GM18517 (cell line): ENCODE measurements at regions not wholly inside any gene's neighbourhood (a gene's known extent, or its start where the extent isn't known, plus 50 kb on each side); places are given as distances from the start of the nearest gene placed in this dataset.

ENCODE experiments used
- ATAC-seq: cut with Tn5 transposase; IDR thresholded peaks from one replicate; pipeline ENCODE4 v1.9.1; 2021; ENCODE audit warnings: mild to moderate bottlenecking, moderate library complexity; ENCODE audit not compliant: unreplicated experiment

DNA sequence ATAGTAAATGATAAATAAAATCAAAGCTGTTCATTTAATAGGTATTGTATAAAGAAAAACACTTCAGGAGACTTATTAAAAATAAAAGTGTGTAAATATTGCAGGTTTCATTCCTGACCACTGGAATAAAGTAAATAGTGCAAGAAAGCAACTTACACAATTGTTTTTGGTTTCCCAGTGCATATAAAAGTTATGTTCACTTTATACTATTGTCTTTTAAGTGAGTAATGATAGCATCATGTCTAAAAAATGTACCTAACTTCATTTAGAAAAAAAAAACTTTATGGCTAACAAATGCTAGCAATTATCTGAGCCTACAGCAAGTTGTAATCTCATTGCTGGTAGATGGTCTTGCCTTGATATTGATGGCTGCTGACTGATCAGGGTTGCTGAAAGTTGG is 726.6 kb upstream of the POU3F2 start:
- ATAC-seq: no peak

DNA sequence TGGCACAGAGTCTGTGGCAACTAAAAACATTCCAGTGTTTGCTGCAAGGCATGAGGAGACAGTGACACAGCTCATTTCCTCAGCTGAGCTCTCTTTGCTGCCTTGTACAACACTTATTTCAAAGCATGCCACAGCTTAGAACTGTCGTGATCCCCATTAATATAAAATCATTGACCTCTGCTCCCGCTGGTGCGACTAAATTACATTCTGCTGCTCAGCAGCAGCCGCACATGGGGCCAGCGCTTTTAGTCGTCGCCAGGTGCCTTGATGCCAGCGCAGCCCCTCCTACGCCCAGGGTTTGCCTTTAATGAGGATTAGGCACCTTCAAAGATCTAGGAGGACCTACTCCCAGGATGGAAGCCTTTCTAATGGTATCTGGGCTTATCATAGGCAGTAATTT is 717.9 kb upstream of the POU3F2 start:
- ATAC-seq: no peak

DNA sequence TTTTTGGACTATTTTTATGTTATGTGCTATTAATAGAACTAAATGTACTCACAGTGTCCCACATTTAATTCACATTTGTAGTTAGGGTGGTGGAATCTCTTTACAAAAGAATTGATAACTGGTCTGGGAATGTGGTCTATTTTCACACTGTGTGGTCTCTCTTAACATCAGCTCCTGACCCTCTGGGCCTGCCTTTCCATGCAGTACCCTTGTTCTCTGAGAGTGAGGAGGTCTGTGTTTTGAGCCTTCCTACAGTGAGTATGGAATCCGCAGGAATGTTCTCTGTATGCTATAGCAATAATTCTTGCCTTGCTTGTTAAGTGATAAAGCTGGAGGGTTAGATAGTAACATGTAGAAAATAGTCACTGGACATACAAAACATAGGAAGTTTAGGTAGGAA is 717.3 kb upstream of the POU3F2 start:
- ATAC-seq: no peak

DNA sequence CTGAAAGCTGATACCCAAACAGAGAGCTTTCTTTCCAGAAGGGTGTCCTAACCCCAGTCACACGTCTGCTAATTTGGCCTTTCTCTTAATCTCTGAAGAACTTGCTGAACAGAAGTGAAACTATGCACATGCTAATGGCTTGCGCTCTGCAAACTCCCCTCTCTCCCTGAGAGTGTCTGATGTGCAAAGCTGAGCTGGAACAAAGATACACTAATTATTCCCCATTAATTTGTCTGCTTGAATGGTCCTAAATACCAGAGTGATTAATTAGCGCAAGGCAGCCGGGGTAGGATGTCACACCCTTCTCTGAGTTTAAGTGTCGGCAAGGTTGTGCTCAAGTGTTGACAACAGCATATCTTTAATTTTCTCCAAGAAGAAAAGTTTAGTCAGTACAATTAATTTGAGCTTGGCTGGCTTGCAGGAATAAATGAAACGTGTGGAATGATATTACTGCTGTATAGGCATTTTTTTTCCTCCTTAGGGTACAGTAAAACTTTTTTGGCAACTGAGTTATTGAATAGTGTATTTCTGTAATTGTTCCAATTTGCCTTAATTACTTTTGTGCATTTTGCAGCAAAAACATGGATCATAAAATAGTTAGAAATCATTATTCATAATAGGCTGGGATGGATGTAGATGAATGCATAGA is 715.9 kb upstream of the POU3F2 start:
- no peak for ATAC-seq

DNA sequence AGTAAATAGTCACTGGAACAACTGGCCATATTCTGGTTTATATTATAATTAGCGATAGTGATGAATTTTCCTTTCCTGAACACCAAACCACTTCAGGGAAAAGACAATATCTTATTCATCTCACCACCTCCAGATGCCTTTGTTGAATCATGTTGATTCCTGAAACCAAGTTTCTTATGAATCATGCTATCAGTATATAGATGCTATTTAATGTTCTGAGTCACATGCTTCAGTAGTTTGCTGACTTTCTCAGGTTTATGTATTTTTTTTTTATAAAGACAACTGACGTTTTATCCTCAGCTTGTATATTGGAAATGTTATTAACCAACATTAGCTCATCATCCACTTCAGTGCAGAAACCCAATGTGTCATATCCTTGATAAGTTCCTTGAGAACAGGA is 710.2 kb upstream of the POU3F2 start:
- no peak for ATAC-seq

DNA sequence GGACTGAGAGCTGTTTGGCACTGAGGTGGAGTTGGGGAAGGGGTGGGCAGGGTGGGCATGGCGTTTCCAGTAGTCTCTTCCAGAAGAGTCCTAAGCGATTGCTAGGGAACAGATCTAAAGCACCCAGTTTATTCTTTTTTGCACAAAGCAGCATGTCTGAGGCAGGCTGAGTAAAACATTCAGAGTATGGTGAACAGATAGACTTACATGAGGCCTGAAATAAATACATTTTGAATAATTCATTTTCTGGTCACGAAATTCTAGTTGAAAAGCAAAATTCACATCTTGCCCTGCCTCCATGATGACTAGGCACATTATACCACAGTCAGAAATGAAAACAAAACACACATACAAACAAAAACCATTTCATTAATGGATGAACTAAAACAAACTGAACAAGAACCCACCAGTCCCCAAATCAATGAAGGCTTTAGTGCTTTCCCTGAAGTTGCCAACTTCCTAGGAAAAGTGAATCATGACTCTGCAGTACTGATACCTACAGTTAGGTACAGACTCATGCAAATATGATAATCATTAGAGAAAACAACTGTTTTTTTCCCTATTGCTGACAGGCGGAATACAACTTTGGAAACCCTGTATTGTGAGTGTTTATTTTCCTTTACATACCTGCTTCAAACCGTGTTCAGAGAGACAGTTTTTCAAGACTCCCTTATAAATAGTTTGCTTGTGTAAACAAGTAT is 702.9 kb upstream of the POU3F2 start:
- no peak for ATAC-seq

DNA sequence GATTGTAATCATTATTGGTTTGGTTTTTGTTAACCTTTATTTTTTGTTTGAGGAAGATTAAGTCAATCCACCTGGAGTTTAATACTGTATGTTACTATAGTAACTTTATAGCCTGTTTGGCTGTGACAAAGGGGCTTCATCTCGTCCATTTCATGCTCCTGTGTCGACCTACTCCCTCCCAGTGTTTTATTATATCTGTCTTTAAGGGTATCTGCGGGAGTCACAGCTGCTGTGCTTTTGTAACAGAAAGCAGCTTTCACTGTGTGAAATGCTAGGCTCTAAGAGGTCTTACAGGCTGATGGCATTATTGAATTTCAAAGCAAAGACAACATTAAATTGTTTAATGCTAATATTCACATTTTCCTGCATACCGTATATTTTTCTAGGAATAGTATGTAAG is 698.0 kb upstream of the POU3F2 start:
- no peak for ATAC-seq

DNA sequence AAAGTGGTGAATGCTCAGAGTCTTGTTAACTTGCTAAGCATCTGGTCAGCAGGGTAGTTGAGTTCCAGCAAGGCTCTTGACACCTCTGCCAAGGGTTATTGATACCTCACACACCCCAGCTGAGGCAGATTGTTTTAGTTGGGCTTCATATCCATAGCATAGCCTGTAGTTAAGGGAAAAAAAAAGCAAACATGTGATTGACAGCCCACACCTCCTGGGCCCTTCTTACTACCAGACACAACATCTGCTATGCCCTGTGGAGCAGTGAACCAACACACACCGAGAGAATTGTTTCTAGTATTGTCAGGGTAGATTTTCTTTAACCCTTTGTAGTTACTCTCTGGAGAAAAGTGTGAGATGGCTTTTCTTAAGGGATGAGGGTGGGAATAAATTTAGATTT is 697.0 kb upstream of the POU3F2 start:
- no peak for ATAC-seq

DNA sequence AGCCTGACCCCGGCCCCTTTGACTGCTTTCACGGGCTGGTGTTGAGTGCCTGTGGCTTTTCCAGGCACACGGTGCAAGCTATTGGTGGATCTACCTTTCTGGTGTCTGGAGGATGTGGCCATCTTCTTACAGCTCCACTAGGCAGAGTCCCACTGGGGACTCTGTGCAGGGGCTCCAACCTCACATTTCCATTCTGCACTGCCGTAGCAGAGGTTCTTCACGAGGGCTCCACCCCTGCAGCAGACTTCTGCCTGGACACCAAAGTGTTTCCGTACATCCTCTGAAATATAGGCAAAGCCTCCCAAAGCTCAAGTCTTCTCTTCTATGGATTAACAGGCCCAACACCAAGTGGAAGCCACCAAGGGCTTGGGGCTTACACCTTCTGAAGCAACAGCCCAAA is 691.5 kb upstream of the POU3F2 start:
- ATAC-seq: no peak

DNA sequence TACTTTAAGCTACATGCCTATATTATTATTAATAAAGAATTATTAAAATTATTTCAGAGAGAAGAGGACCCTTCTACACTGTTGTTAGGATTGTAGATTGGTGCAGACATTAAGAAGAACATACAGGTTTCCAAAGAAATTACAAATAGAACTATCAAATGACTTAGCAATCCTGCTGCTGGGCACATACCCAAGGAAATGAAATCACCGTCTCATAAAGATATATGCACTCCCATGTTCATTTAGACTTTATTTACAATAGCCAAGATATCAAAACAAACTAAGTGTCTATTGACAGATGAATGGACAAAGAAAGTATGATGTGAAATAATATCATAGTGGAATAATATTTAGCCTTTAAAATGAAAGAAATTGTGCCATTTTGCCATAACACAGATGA is 687.7 kb upstream of the POU3F2 start:
- no peak for ATAC-seq

DNA sequence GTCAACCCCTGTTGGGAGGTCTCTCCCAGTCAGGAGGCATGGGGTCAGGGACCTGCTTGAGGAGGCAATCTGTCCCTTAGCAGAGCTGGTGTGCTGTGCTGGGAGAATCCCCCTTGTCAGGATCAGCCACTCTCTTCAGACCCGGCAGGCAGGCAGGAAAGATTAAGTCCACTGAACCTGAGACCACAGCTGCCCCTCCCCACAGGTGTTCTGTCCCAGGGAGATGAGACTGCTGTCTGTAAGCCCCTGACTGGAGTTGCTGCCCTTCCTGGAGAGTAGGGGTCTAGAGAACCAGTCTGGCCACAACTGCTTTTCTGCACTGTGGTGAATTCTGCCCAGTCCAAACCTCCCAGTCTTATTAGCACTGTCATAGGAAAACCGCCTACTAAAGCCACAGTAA is 677.8 kb upstream of the POU3F2 start:
- ATAC-seq: no peak

DNA sequence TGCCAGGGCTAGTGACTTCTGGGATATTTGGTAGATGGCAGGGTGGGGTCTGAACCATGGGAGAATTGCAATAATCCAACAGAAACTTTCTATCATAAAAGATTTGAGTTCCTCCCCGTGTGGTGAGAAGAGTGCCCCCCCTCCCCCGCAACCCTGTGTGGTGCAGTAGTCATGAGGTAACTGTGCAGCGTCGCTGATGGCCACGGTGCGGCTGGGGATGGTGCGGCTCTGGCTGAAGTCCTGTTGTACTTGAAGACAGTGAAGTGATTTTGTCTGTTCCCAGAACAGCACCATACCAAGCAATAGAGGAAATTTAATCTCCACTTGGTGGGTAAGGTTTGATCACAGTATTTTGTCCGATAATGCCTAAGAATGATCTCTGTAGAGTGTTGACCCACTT is 654.8 kb upstream of the POU3F2 start:
- no peak for ATAC-seq

DNA sequence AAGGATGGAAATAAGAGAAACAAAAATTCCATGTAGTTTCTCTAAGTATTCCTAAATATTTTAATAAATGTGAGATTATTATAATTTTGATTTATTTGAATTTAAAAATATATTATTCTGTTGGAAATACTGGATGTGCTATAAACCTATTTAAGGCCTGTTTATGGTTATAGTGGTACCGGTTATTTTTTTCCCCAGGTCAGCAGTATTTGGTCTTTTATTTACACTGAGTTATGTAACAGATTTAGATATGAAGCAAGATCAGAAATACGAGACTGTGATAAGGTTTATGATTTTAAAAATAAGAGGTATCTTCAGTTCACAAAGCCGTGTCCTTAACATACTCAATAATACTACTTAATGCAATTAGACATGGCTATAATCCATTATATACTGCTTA is 634.3 kb upstream of the POU3F2 start:
- no peak for ATAC-seq

DNA sequence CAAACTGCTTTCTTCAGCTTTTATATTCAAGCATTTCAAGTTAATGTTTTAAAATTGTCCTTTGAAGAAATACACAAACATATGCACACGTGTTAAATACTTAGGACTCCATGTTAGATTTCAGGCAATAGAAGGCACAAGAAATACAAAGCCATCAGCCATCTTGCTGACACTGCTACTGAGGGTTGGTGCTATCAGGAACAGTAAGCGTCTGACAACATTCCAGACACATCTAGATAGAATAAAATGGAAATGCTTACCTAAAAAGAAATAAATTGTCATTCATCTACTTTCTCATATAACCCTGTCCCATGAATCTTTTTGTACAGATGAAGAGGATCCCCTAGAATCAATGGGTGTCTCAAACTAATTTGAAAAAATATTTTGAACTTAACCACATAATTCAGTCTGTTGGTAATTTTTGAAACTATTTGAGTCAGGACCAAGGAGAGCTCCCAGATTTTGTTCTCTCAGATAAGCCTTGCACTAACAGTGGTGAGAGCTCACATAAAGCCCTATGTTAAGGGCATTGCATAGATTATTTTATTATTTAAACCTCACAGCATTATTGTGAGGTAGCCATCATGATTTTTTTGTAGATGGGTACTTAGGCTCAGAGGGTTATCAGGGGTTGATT is 631.1 kb upstream of the POU3F2 start:
- no peak for ATAC-seq

DNA sequence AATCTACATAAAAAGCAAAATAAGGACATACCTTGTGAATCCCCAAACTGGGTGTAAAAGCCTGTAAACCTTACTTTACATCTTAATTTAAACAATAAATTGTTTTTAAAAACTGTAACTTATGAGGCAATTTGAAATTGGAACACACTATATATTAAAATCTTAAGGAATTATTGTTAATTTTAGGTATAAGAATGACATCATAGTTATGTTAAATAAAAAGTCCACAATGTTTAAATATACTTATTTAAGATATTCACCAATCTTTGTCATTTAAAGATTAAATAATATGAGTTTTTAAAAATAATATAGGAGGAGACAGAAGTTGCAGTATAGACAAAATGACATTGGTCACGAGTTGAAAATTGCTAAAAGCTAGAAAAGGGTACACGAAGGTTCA is 621.9 kb upstream of the POU3F2 start:
- no peak for ATAC-seq

DNA sequence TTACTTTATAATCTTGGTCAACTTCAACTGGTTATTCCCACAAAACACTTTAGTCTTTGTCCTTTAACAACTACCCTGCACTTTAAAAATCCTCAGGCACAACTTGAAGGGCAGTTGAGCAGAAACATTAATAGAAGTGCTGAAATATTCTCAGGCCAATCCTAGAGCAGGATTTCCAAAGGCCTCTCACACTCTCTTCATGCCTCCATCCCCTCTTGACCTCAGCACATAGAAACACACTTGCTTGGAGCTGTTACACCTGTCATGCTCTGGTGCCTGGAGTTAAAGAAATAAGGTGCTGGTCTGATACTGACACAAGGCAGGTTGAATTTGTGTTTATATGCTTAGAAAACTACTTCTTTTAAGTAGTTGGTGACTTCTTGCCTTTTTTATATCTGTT is 618.8 kb upstream of the POU3F2 start:
- ATAC-seq: no peak

DNA sequence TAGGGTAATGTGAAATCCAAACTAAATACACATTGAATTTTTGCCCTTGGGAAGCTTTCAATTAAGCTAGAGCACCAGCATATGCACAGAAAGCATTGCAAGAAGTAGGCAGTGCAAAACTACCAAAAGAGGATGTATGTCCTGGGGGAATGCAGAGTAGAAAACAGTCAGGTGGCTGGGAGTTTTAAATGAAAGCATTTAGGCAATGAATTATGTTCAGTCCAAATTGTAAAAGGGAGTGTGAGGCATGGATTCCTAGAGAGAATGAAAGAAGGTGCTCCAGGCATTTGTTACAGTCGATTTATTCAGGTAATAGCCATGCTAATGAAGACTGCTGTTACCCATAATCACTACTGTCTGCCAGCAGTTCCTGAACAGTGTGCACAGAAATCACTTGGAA is 604.1 kb upstream of the POU3F2 start:
- ATAC-seq: no peak

DNA sequence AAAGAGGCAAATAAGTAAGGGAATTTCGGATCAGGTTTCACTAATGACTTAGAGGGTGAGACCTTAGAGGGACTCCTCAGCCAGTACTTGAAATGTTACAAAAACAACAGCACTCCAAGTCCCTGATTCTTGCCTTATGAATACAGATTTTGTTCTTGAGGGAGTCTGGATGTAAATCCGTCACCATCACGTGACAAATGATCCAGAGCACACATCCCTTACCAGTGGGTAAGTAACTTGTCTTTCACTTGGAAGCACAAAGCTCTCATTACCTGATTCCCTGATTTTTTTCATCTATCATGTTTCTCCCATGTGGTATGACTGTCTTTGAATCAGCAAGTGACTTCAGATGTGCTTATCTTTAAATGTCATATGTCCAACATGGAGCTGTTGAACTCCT is 595.3 kb upstream of the POU3F2 start:
- no peak for ATAC-seq

DNA sequence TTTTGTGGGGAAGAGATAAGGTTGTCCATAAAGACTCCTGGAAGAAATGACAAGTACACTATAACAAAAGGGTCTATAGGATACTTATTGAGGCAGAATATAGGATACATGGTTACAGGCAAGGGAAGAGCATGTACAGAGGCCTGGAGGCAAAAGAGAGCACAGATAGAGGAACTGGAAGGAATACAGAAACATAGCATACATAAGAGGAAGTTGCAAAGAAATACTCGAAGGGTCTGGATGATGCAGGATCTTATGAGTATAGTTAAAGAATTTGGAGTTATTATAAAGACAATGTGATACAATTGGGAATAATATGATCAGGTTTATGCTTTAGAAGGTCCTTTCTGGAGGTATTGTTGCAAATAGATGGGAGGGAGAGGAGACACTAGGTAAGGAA is 592.7 kb upstream of the POU3F2 start:
- no peak for ATAC-seq

DNA sequence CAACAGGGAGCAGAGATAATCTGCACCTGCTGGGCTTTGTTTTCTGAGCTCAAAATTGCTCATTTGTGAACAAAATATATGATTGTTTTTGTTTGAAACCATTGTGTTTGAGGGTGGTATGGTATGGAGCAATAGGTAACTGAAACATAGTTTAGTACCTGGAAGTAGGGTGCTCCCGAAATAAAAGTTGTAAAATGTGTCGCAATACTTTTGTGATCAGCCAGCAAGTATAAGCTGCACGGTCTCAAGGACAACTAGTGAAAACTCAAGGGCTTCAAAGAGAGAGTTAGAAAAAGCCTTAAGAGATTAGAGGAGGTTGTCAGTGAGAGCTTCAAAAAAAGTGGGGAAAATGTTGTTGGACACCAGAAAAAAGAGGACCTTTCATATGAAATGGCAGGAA is 579.8 kb upstream of the POU3F2 start:
- no peak for ATAC-seq

DNA sequence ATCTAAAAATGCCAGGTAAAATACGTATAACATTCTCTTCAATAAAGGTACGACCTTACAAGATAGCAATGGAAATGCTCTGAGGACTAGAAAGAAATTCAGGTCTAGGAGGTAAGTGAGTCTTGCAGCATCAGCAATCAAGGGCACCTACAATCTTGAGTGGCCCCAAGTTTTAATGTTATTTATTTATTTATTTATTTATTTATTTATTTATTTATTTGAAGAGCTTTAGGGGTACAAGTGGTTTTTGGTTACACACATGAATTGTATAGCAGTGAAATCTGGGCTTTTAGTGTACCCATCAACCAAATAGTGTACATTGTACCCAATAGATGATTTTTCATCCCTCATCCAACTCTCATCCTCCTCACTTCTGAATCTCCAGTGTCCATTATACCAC is 574.0 kb upstream of the POU3F2 start:
- ATAC-seq: no peak

DNA sequence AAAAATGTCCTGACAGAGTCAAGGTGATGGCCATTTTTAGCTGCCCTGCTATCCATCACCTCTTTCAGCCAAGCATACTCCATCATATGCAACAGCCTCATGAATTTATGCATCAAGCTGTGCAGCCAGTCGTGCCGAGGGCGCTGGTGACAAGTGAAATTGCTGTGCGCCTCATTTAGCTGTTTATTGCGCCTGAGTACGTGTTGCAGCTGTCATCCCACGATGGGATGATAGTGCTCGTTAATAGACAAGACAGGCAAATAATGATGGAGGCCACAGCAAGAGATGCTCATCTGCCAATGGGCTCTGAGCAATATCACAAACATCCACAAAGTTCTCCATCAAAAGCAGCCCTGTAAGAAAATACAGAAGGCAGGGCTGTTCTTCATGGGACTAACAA is 562.3 kb upstream of the POU3F2 start:
- ATAC-seq: no peak

DNA sequence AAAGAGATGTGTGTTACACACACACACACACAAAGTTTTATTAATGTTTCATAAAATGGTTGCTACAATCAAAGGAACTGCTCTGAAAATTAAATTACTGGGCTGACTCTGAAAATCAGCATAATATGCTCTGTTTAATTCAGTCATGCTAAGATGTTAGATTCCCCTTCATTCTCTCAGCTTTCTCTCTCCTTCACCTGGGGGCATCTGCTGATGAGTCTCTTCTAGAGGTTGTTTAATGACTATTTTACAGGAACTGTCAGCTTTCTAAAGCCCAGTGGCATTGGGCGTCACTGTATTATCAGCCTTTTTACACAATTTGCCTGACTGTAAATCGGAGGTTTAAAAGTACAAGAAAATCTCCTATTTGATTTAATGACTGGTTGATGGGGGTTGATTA is 559.7 kb upstream of the POU3F2 start:
- ATAC-seq: no peak
